ENCODE measurements at regions not wholly inside any gene's neighbourhood (a gene's known extent, or its start where the extent isn't known, plus 50 kb on each side); places are given as distances from the start of the nearest gene placed in this dataset.

- DNase-seq (ENCODE audit: low read depth in 2 of 2) = no peak
- H3K4me3 ChIP-seq (replicated peaks in 1 of 2; ENCODE audit: low read depth in 2 of 2, low read length in 2 of 2) = no peak overlapping the region
- no peak for TF ChIP-seq CTCF (IDR thresholded peaks at IDR 0.05; ENCODE audit: low read depth, low read length)
Observed at GRCh38 chr11:70504246-70505020, 106.1 kb downstream of the CTTN start.

GRCh38 chr11:70505331-70505731 is 107.0 kb downstream of the CTTN start:
- TF ChIP-seq CTCF (IDR thresholded peaks at IDR 0.05; ENCODE audit: low read depth, low read length) = no peak
- no peak for DNase-seq (ENCODE audit: low read depth in 2 of 2)
- no peak overlapping the region for H3K4me3 ChIP-seq (replicated peaks in 1 of 2; ENCODE audit: low read depth in 2 of 2, low read length in 2 of 2)

GRCh38 chr11:70505761-70506657 is 107.7 kb downstream of the CTTN start:
- H3K4me3 ChIP-seq (replicated peaks in 1 of 2; ENCODE audit: low read depth in 2 of 2, low read length in 2 of 2) = no peak overlapping the region
- TF ChIP-seq CTCF (IDR thresholded peaks at IDR 0.05; ENCODE audit: low read depth, low read length) = no peak
- no peak for DNase-seq (ENCODE audit: low read depth in 2 of 2)

GRCh38 chr11:70506658-70506970 is 108.3 kb downstream of the CTTN start:
- no peak for TF ChIP-seq CTCF (IDR thresholded peaks at IDR 0.05; ENCODE audit: low read depth, low read length)
- DNase-seq (ENCODE audit: low read depth in 2 of 2) = no peak
- no peak overlapping the region for H3K4me3 ChIP-seq (replicated peaks in 1 of 2; ENCODE audit: low read depth in 2 of 2, low read length in 2 of 2)

GRCh38 chr11:70506986-70507385 is 108.7 kb downstream of the CTTN start:
- no peak for DNase-seq (ENCODE audit: low read depth in 2 of 2)
- no peak for TF ChIP-seq CTCF (IDR thresholded peaks at IDR 0.05; ENCODE audit: low read depth, low read length)
- H3K4me3 ChIP-seq (replicated peaks in 1 of 2; ENCODE audit: low read depth in 2 of 2, low read length in 2 of 2) = no peak overlapping the region

- no peak for TF ChIP-seq CTCF (IDR thresholded peaks at IDR 0.05; ENCODE audit: low read depth, low read length)
- DNase-seq (ENCODE audit: low read depth in 2 of 2) = no peak
- no peak overlapping the region for H3K4me3 ChIP-seq (replicated peaks in 1 of 2; ENCODE audit: low read depth in 2 of 2, low read length in 2 of 2)
Observed at GRCh38 chr11:70507466-70508230, 109.3 kb downstream of the CTTN start.

All from cardiac fibroblast (primary cell).